K562 (cell line): ENCODE measurements at regions not wholly inside any gene's neighbourhood (a gene's known extent, or its start where the extent isn't known, plus 50 kb on each side); places are given as distances from the start of the nearest gene placed in this dataset.

Source experiments
- ZNF318 ChIP-seq, 2 experiments: fragments of 450-650 bp; IDR thresholded peaks; 2 replicates each; pipeline ENCODE4 v1.6.1; 2016; ENCODE audit warnings: mild to moderate bottlenecking in 2 of 2, borderline replicate concordance in 1 of 2, low read depth in 1 of 2, moderate library complexity in 1 of 2

GRCh38 chr16:50478773-50479149, 69.4 kb upstream of the NKD1 start (continued):
- TF ChIP-seq ZNF318 (IDR thresholded peaks at IDR 0.05; ENCODE audit: borderline replicate concordance in 1 of 2, low read depth in 1 of 2), result no peak
